Gastrocnemius medialis (tissue), 4 donors: ENCODE measurements at regions not wholly inside any gene's neighbourhood (a gene's known extent, or its start where the extent isn't known, plus 50 kb on each side); places are given as distances from the start of the nearest gene placed in this dataset.
"Not testable (repeated sequence)": the region's sequence is repeated elsewhere in the genome, so short reads cannot be mapped to it uniquely, and the experiment has no call there.

Experiments used
- POLR2A ChIP-seq, 2 donors: fragments of 450-650 bp; IDR thresholded peaks; one replicate each; pipeline ENCODE4 v1.6.1; 2017; ENCODE audit warnings: antibody characterized with exemption in 2 of 2, mild to moderate bottlenecking in 2 of 2, moderate library complexity in 2 of 2
- TF ChIP-seq, protein P1 (sequence below), 5 experiments: fragments of 450-650 bp in 3 of 5; fragments of 200-600 bp in 2 of 5; sonication (generic) in 2 of 5; IDR thresholded peaks in 4 of 5; conservative IDR thresholded peaks in 1 of 5; 1 replicate in 4 of 5; 2 replicates in 1 of 5; pipeline ENCODE4 v1.5.1; 2016 to 2019; ENCODE audit warnings: antibody characterized with exemption in 5 of 5, mild to moderate bottlenecking in 3 of 5, moderate library complexity in 3 of 5

DNA sequence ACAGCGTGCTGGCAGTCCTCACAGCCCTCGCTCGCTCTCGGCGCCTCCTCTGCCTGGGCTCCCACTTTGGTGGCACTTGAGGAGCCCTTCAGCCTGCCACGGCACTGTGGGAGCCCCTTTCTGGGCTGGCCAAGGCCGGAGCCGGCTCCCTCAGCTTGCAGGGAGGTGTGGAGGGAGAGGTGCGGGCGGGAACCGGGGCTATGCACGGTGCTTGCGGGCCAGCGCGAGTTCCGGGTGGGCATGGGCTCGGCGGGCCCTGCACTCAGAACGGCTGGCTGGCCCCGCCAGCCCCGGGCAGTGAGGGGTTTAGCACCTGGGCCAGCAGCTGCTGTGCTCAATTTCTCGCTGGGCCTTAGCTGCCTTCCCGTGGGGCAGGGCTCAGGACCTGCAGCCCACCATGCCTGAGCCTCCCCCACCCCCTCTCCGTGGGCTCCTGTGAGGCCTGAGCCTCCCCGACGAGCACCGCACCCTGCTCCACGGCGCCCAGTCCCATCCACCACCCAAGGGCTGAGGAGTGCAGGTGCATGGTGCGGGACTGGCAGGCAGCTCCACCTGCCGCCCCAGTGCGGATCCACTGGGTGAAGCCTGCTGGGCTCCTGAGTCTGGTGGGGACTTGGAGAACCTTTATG, 106.5 kb upstream of the IQSEC1 start:
- TF ChIP-seq POLR2A (IDR thresholded peaks at IDR 0.05), result not testable (repeated sequence)
- TF ChIP-seq, protein P1, sequence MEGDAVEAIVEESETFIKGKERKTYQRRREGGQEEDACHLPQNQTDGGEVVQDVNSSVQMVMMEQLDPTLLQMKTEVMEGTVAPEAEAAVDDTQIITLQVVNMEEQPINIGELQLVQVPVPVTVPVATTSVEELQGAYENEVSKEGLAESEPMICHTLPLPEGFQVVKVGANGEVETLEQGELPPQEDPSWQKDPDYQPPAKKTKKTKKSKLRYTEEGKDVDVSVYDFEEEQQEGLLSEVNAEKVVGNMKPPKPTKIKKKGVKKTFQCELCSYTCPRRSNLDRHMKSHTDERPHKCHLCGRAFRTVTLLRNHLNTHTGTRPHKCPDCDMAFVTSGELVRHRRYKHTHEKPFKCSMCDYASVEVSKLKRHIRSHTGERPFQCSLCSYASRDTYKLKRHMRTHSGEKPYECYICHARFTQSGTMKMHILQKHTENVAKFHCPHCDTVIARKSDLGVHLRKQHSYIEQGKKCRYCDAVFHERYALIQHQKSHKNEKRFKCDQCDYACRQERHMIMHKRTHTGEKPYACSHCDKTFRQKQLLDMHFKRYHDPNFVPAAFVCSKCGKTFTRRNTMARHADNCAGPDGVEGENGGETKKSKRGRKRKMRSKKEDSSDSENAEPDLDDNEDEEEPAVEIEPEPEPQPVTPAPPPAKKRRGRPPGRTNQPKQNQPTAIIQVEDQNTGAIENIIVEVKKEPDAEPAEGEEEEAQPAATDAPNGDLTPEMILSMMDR (IDR thresholded peaks at IDR 0.05 in 4 of 5, conservative IDR thresholded peaks at IDR 0.05 in 1 of 5), result not testable (repeated sequence)
